ENCODE measurements at regions not wholly inside any gene's neighbourhood (a gene's known extent, or its start where the extent isn't known, plus 50 kb on each side); places are given as distances from the start of the nearest gene placed in this dataset.
A peak's percentile ranks its signal among the peaks of the same experiment; 100 is the strongest.

DNA sequence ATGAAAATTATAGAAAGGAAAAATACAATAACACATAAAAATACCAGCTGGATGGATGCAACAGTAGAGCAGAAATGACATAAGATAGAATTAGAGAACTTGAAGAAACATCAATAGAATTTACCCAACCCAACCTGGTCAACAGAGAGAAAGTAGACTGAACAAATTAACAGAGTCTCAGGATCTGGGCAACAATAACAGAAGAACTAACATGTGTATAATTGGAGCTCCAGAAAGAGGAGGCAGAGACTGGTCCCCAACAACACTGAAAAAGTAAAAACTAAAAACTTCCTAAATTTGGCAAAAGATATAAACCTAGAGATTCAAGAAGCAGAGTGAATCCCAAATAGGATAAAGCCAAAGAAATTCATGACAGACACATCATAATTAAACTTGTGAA lies 458.8 kb downstream of the RPS24 start:
- Histone ChIP-seq H3K27ac (ENCODE audit: insufficient read depth, low read length) (no peak overlapping the region), H4K20me1 (ENCODE audit: control insufficient read depth, extremely low read depth, insufficient read depth, low read length) (no peaks in the 10 kb centered on the region), H3K4me2 (ENCODE audit: extremely low read depth, insufficient read depth, low read length) (no peak overlapping the region), H3K79me2 (ENCODE audit: control insufficient read depth, insufficient read depth, low read length) (no peaks in the 10 kb centered on the region), H3K36me3 (ENCODE audit: control insufficient read depth, insufficient read depth, low read length) (no peaks in the 10 kb centered on the region), H3K9ac (ENCODE audit: insufficient read depth, low read length) (no peak overlapping the region), H3K27me3 (ENCODE audit: control insufficient read depth, insufficient read depth, low read length) (no peaks in the 10 kb centered on the region), H3K4me1 (ENCODE audit: control insufficient read depth, extremely low read depth, insufficient read depth, low read length) (no peaks in the 10 kb centered on the region), H3K4me3 (replicated peaks in 1 of 4; ENCODE audit: control extremely low read depth in 1 of 4, insufficient read depth in 1 of 4, low read depth in 3 of 4, low read length in 4 of 4) (no peak overlapping the region), H2AFZ (ENCODE audit: low read length) (no peak overlapping the region), H3K9me3 (ENCODE audit: control insufficient read depth, insufficient read depth, low read depth, low read length) (no peaks in the 10 kb centered on the region)
- TF ChIP-seq EZH2 (IDR thresholded peaks at IDR 0.05; ENCODE audit: low read length, missing control alignments): no peak
- TF ChIP-seq, protein P1, sequence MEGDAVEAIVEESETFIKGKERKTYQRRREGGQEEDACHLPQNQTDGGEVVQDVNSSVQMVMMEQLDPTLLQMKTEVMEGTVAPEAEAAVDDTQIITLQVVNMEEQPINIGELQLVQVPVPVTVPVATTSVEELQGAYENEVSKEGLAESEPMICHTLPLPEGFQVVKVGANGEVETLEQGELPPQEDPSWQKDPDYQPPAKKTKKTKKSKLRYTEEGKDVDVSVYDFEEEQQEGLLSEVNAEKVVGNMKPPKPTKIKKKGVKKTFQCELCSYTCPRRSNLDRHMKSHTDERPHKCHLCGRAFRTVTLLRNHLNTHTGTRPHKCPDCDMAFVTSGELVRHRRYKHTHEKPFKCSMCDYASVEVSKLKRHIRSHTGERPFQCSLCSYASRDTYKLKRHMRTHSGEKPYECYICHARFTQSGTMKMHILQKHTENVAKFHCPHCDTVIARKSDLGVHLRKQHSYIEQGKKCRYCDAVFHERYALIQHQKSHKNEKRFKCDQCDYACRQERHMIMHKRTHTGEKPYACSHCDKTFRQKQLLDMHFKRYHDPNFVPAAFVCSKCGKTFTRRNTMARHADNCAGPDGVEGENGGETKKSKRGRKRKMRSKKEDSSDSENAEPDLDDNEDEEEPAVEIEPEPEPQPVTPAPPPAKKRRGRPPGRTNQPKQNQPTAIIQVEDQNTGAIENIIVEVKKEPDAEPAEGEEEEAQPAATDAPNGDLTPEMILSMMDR (conservative IDR thresholded peaks at IDR 0.05 in 1 of 2, IDR thresholded peaks at IDR 0.05 in 1 of 2; ENCODE audit: low read depth in 1 of 2, low read length in 2 of 2): no peak
- DNase-seq (ENCODE audit: low read depth in 2 of 2): no peak

DNA sequence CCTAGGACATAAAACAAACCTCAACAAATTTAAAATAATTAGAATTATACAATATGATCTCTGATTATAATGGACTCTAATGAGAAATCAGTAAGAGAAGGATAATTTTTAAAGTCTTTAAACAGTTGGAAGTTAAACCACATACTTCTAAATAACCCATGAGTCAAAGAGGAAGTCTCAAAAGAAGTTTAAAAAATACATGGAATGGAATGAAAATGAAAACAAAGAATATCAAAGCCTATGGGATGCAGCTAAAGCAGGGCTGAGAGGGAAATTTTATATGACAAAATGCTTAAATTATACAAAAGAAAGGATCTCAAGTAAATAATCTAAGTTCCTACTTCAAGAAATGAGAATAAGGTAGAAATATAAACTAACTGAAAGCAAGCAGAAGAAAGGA lies 460.5 kb downstream of the RPS24 start:
- Histone ChIP-seq H3K27me3 (ENCODE audit: control insufficient read depth, insufficient read depth, low read length) (no peaks in the 10 kb centered on the region), H3K27ac (ENCODE audit: insufficient read depth, low read length) (no peak overlapping the region), H3K4me1 (ENCODE audit: control insufficient read depth, extremely low read depth, insufficient read depth, low read length) (no peaks in the 10 kb centered on the region), H3K36me3 (ENCODE audit: control insufficient read depth, insufficient read depth, low read length) (no peaks in the 10 kb centered on the region), H3K4me2 (ENCODE audit: extremely low read depth, insufficient read depth, low read length) (no peak overlapping the region), H2AFZ (ENCODE audit: low read length) (no peak overlapping the region), H3K79me2 (ENCODE audit: control insufficient read depth, insufficient read depth, low read length) (no peaks in the 10 kb centered on the region), H4K20me1 (ENCODE audit: control insufficient read depth, extremely low read depth, insufficient read depth, low read length) (no peaks in the 10 kb centered on the region), H3K9ac (ENCODE audit: insufficient read depth, low read length) (no peak overlapping the region), H3K4me3 (replicated peaks in 1 of 4; ENCODE audit: control extremely low read depth in 1 of 4, insufficient read depth in 1 of 4, low read depth in 3 of 4, low read length in 4 of 4) (no peak overlapping the region), H3K9me3 (ENCODE audit: control insufficient read depth, insufficient read depth, low read depth, low read length) (no peaks in the 10 kb centered on the region)
- no peak for TF ChIP-seq EZH2 (IDR thresholded peaks at IDR 0.05; ENCODE audit: low read length, missing control alignments)
- TF ChIP-seq, protein P1 (conservative IDR thresholded peaks at IDR 0.05 in 1 of 2, IDR thresholded peaks at IDR 0.05 in 1 of 2; ENCODE audit: low read depth in 1 of 2, low read length in 2 of 2): no peak
- DNase-seq (ENCODE audit: low read depth in 2 of 2): no peak

DNA sequence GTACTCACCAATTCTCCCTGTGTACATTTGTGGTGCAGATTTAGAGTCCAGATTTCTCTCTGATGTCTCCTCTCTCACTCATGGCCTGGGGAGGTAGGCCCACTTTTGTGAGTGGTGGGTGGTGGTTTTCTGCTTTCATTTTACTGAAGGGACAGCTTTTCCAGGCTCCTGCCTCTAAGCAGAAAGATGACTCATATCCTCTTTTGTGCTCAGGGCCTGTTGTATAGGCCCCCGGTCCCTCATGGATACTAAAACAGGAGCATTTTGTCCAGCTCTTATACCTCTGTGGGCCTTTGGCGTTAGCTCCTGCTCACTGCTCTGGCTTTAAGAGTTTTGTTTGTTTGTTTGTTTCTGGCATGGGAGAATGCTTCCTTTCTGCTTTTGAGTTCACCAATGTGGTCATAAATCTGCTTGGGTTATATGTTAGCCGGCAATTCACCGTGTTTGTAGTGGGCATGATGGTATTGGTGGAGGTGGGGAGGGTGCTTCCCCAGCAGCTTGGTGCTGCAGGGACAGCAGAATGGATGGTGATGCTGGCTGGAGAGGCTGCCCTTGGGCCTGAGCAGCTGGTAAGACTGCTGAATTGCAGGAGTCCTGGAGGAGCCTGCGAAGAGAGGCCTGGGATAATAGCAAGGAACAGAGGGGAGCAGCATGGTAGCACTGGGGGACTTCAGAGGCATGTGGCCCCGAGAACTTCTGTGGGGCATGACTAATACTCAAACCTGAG lies 468.7 kb downstream of the RPS24 start:
- Histone ChIP-seq H3K4me1 (ENCODE audit: control insufficient read depth, extremely low read depth, insufficient read depth, low read length) (no peaks in the 10 kb centered on the region), H3K4me3 (replicated peaks in 1 of 4; ENCODE audit: control extremely low read depth in 1 of 4, insufficient read depth in 1 of 4, low read depth in 3 of 4, low read length in 4 of 4) (no peak overlapping the region), H2AFZ (ENCODE audit: low read length) (peak overlapping the region; percentile 71), H3K36me3 (ENCODE audit: control insufficient read depth, insufficient read depth, low read length) (no peaks in the 10 kb centered on the region), H3K9ac (ENCODE audit: insufficient read depth, low read length) (no peak overlapping the region), H3K27ac (ENCODE audit: insufficient read depth, low read length) (no peak overlapping the region), H4K20me1 (ENCODE audit: control insufficient read depth, extremely low read depth, insufficient read depth, low read length) (no peaks in the 10 kb centered on the region), H3K4me2 (ENCODE audit: extremely low read depth, insufficient read depth, low read length) (no peak overlapping the region), H3K9me3 (ENCODE audit: control insufficient read depth, insufficient read depth, low read depth, low read length) (no peaks in the 10 kb centered on the region), H3K27me3 (ENCODE audit: control insufficient read depth, insufficient read depth, low read length) (no peaks in the 10 kb centered on the region), H3K79me2 (ENCODE audit: control insufficient read depth, insufficient read depth, low read length) (no peaks in the 10 kb centered on the region)
- TF ChIP-seq EZH2 (IDR thresholded peaks at IDR 0.05; ENCODE audit: low read length, missing control alignments): no peak
- TF ChIP-seq, protein P1 (conservative IDR thresholded peaks at IDR 0.05 in 1 of 2, IDR thresholded peaks at IDR 0.05 in 1 of 2; ENCODE audit: low read depth in 1 of 2, low read length in 2 of 2): no peak
- peak; percentile 34 to 71 for DNase-seq (ENCODE audit: low read depth in 2 of 2)
